ENCODE measurements at regions not wholly inside any gene's neighbourhood (a gene's known extent, or its start where the extent isn't known, plus 50 kb on each side); places are given as distances from the start of the nearest gene placed in this dataset.
"Not testable (repeated sequence)": the region's sequence is repeated elsewhere in the genome, so short reads cannot be mapped to it uniquely, and the experiment has no call there.

DNA sequence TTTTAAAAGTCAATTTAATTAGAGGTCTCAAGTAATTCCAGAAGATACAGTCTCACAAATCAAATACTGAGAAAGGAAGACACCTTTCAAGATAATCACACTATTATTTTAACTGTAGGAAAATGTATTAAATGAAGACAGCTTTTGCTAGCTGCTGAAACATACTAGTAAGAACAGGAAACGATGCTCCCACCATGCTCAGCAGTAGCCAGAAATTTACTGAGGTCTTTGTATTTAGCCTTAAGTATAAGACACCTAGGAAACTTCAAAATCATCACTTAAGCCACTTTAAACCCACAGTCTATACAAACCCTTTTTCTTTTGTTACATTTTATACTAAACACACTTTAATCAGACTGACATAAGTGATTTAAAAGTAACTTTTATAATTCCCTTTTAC, 72.7 kb upstream of the NPIPB12 start:
- not testable (repeated sequence) for DNase-seq

DNA sequence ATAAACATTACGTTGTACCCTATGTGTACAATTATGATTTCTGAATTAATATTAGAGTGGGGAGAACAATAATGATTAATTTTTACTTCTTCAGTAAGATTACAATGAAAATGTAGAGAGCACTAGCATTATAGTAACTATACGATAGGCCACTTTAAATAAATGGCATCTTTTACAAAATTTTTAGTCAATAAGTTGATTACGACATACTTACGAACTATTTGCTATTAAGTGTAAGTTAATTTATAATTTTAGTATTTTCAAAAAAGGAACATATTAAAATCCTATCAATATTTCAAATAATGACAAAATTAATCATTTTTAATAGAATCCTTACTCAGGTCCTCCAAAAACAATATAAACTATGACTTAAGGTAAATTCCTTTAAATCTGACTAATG, 75.6 kb upstream of the NPIPB12 start:
- DNase-seq = not testable (repeated sequence)

DNA sequence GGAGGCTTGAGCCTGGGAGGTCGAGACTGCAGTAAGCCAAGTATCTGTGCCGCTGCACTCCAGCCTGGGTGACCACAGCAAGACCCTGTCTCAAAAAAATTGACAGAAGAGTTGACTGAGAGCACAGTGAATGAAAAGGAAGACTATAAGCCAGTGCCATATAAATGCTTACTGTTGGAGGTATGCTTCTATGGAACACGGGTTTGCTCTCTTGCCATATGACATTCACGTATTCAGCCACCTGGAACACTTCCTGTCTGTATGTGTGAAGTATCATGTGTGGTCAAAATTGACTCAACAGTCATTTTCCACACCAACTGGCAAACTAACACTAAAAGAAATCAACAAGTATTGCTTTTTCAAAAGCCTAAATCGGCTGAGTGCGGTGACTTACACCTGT, 71.1 kb upstream of the SPN start:
- not testable (repeated sequence) for DNase-seq

DNA sequence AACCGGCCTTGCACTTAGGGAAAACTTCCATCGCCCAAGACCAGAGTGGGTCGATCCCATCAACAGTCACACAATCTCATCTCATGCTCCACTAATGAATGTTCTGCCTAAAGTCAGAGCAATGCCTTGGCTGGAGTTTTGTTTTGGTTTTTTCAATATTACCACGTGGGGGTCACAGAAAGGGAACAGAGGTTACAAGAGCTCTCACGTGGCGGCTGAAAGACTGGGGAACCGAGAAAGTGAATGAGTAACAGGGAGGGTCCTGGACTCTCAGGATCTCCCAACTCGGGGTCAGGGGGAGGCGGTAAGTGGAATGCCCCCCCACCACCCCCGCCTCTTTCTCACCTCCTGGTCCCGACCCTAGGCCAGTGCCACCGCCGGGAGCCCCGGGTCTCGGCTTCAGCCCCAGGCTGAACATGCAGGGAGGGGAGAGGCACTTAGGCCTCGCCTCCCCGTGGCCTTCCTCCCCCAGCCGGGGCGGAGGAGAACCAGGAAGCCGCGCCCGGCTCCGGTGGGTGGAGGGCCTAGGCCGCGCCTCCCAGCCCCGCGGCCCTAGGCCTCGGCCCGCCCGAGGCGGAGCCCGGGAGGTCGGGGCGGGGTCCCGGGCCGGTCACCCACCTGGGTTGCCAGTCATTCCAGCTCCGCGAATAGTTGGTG, 68.7 kb upstream of the SPN start:
- DNase-seq = not testable (repeated sequence)

DNA sequence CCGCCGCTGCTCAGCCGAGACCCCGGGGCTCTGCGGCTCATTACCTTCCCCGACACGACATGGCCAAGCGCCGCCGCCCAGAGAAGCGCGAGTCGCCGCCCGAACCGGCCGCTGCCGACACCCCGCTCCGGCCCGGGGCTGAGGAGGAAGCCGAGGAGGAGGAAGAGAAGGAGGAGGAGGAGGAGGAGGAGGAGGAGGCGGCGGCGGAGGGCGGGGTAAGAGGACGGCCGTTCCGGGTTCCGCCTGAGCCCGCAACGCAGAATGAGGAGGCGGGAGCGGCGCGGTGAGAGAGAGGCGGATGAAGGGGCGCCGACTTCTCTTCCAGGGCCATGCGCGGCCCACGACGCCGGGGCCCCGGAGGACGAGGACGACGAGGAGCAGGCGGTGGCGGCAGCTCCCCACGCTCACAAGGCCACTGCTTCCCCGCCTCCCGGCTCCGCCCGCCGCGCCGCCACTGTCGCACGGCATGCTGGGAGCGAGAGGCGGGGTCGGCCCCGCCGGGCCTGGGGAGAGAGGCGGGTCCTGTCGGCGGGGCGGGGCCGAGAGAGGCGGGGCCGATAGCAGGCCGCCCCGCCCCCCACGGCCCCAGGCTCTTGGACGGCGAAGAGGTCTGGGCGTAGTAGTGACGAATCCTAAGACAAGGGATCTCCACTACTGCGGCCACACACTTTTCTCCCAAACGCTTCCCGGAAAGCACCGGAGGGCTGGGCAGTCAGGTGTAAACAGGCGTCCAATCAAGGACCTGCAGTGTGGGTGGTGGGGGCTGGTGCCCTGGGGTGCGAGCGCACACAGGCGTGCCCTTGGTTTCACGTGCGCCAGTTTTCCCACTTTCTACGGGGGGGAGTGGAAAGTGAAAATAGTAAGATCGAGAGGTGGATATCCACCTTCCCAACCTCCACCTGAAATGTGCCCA, 67.9 kb upstream of the SPN start:
- peak; percentile 90 for DNase-seq

DNA sequence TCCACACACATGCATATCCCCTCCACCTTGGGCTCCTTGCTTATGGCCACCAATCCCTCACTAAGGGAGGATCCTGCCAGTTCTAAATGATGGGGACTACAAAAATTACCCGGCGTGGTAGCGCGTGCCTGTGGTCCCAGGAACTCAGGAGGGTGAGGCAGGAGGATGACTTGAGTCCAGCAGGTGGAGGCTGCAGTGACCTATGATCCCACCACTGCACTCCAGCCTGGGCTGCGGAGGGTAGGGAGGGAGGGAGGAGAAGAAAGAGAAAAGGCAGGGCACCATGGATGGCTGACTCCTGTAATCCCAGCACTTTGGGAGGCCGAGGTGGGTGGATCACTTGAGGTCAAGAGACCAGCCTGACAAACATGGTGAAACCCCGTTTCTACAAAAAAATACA, 66.0 kb upstream of the SPN start:
- DNase-seq = not testable (repeated sequence)

DNA sequence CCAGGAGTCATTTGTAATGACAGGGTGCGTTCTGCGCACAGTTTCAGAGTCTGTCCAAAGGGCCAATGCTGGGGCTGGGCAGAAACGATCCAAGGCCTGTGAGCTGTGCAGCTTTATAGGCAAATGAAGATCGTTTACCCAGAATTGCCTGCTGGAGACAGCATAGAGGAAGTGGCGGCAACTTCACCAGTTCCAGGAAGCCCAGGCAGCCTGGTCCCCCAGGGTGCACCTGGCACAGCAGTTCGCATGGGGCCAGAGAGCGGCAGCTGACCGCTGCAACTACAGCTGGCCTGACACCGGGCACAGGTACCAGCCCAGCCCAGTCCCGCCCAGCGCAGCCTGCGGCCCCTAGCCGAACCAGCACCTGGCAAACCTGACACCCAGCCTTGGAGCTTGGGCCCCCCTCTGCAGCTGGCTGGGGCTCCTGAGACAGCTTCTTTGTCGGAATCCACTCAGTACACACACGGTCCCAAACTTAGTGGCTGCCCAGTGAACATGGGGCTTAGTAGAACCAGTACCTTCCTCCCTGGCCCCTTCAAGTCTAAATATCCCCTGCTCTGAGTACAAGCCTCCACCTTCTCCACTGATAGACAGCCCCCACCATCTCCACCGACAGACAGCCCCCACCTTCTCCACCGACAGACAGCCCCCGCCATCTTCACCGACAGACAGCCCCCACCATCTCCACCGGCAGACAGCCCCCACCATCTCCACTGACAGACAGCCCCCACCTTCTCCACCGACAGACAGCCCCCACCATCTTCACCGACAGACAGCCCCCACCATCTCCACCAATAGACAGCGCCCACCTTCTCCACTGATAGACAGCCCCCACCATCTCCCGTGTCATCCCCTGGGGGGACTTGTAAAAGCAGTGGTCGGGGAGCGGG, 62.7 kb upstream of the SPN start:
- DNase-seq = peak; percentile 45

DNA sequence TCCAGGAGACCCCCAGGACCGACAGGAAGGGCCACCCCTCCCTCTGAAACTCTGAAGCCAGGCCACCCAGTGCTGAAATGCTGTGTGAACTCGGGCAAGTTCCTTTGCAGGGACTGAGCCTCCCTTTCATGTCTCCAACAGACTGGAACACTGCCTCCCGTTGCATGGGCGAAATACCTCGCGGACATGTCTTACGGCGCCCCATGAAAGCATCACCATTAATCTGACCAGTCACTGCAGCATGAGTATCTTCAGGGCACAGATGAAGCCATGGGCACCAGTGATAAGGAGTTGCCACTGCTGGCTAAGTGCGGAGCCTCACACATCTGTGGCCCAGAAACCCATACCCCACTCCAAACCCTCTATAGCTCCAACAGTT, 60.8 kb upstream of the SPN start:
- DNase-seq = not testable (repeated sequence)

DNA sequence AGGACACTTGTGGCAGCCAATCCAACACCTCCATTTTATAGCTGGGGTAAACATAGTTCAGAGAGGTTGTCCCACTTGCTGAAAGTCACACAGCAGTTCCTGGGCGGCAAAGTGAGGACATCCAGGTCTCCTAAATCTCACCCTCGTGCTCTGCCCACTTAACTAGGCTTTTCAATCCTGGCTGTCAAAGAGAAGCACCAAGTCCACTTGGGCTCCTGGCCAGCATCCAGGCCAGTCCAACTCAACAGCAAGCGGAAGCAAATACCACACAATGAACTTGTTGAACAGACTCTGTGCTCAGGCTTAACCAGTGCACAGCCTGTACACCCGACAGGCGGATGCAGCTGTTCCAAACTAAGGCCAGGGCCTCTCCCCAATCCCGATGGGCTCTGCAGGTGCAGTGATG, 60.4 kb upstream of the SPN start:
- not testable (repeated sequence) for DNase-seq

DNA sequence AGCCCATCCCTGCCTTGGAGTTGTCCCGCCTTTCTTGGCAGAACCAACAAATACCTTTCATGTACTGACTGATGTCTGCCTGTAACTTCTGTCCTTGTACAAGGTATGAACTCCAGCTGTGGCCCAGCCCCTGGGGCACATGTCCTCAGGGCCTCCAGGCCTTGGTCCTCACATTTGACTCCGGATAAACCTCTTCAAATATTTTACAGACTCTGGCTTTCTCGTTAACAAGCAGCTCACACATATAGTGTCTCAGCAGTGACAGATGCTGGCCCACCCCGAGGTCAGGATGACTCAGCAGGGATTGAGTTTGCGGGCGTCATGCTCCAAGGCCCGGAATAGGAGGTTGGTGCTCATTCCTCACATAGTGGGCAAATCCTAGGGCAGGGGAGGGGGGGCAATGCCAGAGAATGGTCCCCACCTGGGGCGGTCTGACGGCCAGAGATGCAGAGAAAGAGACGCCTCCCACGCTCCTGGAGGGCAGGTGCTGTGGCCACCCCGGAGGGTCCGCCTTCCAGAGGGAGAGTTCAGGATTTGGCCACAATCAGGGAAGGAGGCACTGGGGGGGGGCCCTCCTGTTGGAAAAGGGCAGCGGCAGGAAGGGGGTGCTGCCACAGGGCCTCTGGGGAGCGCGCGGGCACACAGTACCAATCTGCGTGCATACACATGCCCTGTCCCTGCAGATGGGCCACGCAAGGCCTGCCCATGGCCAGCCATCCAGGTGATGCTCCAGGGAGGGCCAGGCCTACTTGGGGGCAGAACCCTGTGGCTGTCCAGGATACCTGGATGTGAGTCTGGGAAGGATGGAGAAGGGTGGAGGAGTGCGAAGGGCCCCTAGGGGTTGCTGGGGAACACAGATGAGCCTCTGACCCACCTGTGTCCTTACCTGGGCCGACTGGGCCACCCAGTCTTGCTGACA, 58.2 kb upstream of the SPN start:
- DNase-seq = not testable (repeated sequence)

DNA sequence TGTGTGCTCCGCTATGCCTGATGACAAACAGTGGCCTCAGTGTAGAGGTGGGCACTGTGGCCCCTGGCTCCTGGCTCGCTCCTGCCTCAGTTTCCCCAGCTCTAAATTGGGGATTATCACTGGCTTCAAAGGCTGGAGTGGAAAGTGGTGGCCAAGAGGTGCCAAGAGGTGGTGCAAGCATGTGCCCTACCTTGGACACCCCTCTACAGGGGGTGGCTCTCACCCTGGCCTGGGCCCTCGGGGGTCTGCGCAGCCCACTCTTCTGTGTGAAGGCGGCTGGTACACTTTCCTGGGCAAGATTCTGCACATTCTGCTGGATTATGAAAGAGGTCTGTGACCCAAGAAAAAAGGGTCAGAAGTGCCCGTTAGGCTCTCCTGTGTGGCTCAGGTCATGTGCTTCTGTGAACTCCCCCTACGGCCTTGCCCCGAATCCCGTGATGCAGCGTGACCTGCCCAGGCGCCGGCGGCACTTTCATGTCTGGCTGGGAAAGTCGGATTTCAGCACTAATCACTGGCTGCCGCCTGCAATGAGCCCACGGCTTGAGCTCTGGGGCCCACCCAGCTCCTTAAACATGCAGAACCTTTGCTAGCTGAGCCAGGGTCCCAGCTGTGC, 57.3 kb upstream of the SPN start:
- DNase-seq = not testable (repeated sequence)

DNA sequence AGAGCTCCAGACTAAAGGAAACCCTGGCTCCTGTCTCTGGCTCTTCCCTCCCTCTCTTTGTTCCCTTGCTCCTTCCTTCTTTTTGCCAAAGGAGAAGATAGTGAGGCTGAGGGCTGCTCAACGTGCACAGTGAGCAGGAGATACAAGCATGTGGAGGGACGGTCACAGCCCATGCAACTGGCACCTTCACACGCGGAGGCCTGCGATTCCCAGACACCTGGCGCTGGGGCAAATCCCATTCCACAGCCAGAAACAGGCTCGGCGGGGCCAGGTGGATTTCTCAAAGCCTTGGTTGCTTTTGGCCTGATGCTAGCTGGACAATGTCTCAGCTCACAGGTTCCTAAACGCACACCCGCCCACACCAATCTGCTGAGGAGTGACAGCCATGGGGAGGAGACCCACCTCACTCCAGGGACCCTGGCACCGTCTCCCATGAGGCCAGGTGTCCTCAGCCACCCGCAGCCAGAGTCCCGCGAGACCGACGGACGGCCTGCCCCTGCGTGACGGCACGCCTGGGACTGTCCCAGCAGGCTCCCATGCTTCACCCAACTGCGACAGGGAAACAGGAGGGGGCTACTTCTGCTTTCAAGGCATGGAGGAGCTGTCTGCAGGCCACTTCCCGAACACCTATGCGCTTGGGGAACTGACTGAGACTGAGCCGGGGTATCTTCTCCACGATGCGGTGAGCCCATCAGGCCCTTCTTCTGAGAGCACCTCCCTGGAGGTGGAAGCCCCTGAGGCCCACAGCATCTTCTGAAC, 56.2 kb upstream of the SPN start:
- not testable (repeated sequence) for DNase-seq

DNA sequence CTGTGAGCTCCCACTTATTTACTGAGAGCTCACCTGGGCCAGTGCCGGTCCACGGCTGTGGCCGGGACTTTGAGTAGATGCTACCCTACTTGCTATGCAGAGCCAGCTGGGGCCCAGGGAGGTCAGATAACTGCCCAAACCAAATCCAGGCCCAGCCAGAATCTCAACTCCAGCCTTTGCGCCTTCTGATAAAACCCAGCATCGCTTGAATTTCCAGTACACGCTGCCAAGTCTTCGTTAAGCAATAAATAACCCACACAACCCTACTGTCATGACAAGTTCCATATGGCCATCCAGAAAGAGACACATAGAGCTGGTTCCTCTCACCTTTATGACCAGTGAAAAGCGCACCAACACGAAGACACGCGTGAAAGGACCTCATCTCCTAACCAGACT, 55.6 kb upstream of the SPN start:
- not testable (repeated sequence) for DNase-seq

DNA sequence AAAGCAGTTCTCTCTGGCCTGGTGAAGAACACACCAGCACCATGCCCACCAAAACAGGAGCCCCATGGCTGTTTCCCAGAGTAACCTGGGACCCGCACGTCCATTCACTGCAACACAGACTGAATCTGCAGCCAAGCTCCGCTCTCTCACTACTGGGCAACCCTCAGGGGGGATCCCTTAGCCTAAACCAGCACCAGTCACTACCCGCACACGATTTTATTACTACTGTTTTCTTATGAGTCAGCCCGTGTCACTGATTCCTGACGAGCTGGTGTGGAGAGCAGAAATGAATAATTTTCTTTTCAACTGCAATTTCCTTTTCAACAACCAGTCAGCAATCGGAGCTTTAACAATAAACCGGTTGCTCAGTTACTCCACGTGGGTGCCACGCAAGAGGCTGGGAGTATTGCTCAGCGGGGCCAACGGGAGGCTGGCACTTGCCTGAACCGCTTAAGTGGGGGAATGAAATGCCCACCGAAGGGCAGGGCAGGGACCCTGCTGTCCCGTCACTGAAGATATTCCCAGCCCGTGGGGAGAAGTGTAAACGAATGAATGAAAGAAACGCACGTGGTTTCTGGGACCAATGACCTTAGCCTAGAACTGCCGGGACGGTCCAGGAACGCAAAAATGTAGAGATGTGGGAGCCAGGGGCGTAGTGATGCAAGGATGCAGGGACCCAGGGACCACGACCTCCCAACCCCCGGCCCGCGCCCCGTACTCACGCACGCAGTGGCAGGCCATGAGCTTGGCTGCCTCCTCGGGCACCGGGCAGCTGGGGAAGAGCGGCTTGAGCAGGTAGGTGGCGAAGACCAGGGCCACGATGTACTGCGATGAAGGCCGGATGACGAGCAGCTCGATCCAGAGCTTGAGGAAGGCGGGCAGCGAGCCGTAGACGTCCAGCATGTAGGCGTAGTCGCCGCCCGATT, 50.4 kb upstream of the SPN start:
- DNase-seq = not testable (repeated sequence)
